ENCODE measurements at regions not wholly inside any gene's neighbourhood (a gene's known extent, or its start where the extent isn't known, plus 50 kb on each side); places are given as distances from the start of the nearest gene placed in this dataset.

- FAIRE-seq (no peak), DNase-seq (ENCODE audit: low read depth, low spot score) (no peak)
- no peaks in the 10 kb centered on the region for H3K4me1 ChIP-seq (ENCODE audit: control insufficient read depth, extremely low read depth, insufficient read depth, low read length)
- intact Hi-C loops (cut with micrococcal nuclease), result no loop called here
- ChIA-PET POLR2A (no interaction called here), CTCF (no interaction called here)
- no peaks in the 10 kb centered on the region for H3K9me1 ChIP-seq (replicated peaks; ENCODE audit: control insufficient read depth, extremely low read depth, insufficient read depth, low read length)
- H3K27me3 ChIP-seq (ENCODE audit: control insufficient read depth in 2 of 2, insufficient read depth in 2 of 2, low read length in 2 of 2), result no peaks in the 10 kb centered on the region
- no peaks in the 10 kb centered on the region for H4K20me1 ChIP-seq (replicated peaks; ENCODE audit: control insufficient read depth, extremely low read depth, insufficient read depth, low read length)
- H3K9me3 ChIP-seq (replicated peaks; ENCODE audit: control insufficient read depth, insufficient read depth, low read length), result peaks cover 7% of the 10 kb centered on the region
- no peak overlapping the region for H3K4me2 ChIP-seq (ENCODE audit: insufficient read depth, low read length)
- H3K36me3 ChIP-seq (ENCODE audit: control insufficient read depth in 2 of 2, extremely low read depth in 1 of 2, insufficient read depth in 2 of 2, low read length in 2 of 2), result no peaks in the 10 kb centered on the region
- no peak overlapping the region for H3K27ac ChIP-seq (ENCODE audit: insufficient read depth, low read depth, low read length)
- TF ChIP-seq JUN (IDR thresholded peaks at IDR 0.05; ENCODE audit: borderline replicate concordance, insufficient read depth, insufficient read length, low read depth), result no peak
- no peak for TF ChIP-seq POLR2A (IDR thresholded peaks at IDR 0.05; ENCODE audit: low read depth, low read length)
- TF ChIP-seq POLR2AphosphoS5 (IDR thresholded peaks at IDR 0.05; ENCODE audit: insufficient read depth, low read depth, low read length), result no peak
- TF ChIP-seq FOS (IDR thresholded peaks at IDR 0.05; ENCODE audit: borderline replicate concordance, insufficient read depth, low read length), result no peak
- no peak for TF ChIP-seq EZH2 (IDR thresholded peaks at IDR 0.05; ENCODE audit: borderline replicate concordance, low read depth, low read length, severe bottlenecking)
- TF ChIP-seq MAX (IDR thresholded peaks at IDR 0.05; ENCODE audit: insufficient read depth, insufficient read length), result no peak
- no peak for TF ChIP-seq MYC (IDR thresholded peaks at IDR 0.05; ENCODE audit: low read depth, low read length)
- TF ChIP-seq CTCF (IDR thresholded peaks at IDR 0.05; ENCODE audit: extremely low read depth in 1 of 2, insufficient read depth in 1 of 2, low read depth in 1 of 2, low read length in 2 of 2), result no peak
- no peak for TF ChIP-seq GATA2 (IDR thresholded peaks at IDR 0.05; ENCODE audit: insufficient read depth, insufficient read length, low read depth, low read length)
- H2AFZ ChIP-seq (ENCODE audit: low read depth, low read length), result no peak overlapping the region
- H3K79me2 ChIP-seq (ENCODE audit: control insufficient read depth, insufficient read depth, low read length), result no peaks in the 10 kb centered on the region
- BruUV-seq (replicated peaks), result no TSS peak
- H3K9ac ChIP-seq (replicated peaks; ENCODE audit: extremely low read depth, insufficient read depth, low read length), result no peak overlapping the region
- H3K4me3 ChIP-seq (replicated peaks in 1 of 3; ENCODE audit: insufficient read depth in 1 of 3, low read depth in 1 of 3, low read length in 3 of 3), result no peak overlapping the region
- dilution Hi-C loops (cut with MboI; ENCODE audit: extremely low pct_ligation_motif_present, low sequenced_read_pairs), result no loop called here
These were observed 1027.2 kb upstream of the TMEM132C start for GRCh38 chr12:127239781-127240180.

Measured in endothelial cell of umbilical vein (primary cell).